GM12874 (cell line): ENCODE measurements at regions not wholly inside any gene's neighbourhood (a gene's known extent, or its start where the extent isn't known, plus 50 kb on each side); places are given as distances from the start of the nearest gene placed in this dataset.

Experiments used
- TF ChIP-seq, protein P1 (sequence below): IDR thresholded peaks from 2 replicates; pipeline ENCODE4 v1.5.1; 2011; ENCODE audit warnings: low read depth, mild to moderate bottlenecking, control low read depth, low read length, moderate library complexity; ENCODE audit not compliant: insufficient read depth

GRCh38 chr3:89606151-89606550, 498.7 kb downstream of the EPHA3 start:
- TF ChIP-seq, protein P1, sequence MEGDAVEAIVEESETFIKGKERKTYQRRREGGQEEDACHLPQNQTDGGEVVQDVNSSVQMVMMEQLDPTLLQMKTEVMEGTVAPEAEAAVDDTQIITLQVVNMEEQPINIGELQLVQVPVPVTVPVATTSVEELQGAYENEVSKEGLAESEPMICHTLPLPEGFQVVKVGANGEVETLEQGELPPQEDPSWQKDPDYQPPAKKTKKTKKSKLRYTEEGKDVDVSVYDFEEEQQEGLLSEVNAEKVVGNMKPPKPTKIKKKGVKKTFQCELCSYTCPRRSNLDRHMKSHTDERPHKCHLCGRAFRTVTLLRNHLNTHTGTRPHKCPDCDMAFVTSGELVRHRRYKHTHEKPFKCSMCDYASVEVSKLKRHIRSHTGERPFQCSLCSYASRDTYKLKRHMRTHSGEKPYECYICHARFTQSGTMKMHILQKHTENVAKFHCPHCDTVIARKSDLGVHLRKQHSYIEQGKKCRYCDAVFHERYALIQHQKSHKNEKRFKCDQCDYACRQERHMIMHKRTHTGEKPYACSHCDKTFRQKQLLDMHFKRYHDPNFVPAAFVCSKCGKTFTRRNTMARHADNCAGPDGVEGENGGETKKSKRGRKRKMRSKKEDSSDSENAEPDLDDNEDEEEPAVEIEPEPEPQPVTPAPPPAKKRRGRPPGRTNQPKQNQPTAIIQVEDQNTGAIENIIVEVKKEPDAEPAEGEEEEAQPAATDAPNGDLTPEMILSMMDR, result no peak

- TF ChIP-seq, protein P1, result no peak
Observed at GRCh38 chr3:89612027-89612426, 504.6 kb downstream of the EPHA3 start.

DNA sequence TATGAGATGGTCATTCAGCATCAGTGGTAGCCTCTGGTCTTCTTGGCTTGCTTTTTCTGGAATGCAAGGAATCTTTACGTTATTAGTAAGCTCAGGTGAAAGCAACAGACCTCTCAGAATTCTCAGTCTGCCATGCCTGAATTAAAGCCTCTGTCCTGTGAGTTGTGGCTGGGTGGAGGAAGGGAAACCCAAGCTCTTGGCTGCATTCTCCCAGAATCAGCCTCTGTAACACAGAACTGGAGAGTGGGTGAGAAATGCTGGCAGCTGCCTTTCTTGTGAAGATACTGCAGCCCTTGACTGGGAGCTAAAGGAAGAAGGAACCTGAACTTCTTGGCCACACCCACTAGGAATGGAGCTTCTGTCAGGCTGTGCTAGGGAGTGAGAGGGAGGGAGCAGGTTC, 505.8 kb downstream of the EPHA3 start:
- TF ChIP-seq, protein P1, result no peak

GRCh38 chr3:89617706-89618105, 510.3 kb downstream of the EPHA3 start:
- TF ChIP-seq, protein P1, result no peak

- TF ChIP-seq, protein P1, result no peak
Observed at GRCh38 chr3:89619263-89619662, 511.8 kb downstream of the EPHA3 start.

DNA sequence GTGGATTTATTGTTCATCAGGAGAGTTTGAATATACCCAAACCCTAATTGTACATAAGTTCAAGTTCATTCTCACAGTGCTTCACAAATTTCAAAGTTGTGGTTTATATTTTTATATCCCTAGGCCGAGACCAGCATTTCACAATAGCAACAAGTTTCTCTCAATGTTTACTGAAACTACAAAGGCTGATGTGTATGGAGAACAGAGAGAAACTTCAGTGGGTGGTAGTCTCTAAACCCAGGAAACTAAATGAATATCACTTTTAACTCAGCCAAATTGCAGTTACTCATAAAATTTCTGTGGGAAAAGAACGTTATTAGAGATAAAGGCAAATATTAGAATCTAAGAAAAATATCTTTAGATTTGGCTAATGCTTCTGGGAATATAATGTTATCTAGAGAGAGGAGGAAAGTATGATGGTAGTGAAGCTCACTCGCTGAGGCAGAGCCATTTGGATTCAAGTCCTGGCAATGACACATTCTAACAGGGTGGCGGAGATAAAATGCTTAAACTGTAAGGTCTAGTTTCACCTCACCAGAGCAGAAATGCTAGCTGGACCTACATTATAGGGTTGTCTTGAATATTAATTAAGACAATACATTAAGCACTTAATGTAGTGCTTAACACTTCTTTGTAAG, 514.8 kb downstream of the EPHA3 start:
- TF ChIP-seq, protein P1, result no peak

DNA sequence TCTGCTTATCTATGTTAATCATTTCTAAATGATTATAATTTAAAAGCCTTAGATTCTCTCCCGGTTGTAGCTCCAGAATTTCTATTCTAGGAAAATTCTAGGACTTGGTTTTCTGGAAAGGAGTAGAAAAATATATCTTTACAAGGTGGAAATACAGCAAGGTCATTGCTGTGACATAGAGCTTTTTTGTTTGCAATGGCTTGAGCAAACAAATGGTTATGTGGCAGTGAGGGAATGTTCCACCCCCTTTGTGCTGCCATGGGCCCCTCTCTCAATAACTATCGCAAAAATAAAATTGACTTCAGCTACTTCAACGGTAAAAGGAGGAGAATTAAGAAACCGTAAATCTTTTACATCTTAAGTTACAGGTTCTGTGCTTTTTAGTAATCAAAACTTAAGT, 517.1 kb downstream of the EPHA3 start:
- TF ChIP-seq, protein P1, result no peak

DNA sequence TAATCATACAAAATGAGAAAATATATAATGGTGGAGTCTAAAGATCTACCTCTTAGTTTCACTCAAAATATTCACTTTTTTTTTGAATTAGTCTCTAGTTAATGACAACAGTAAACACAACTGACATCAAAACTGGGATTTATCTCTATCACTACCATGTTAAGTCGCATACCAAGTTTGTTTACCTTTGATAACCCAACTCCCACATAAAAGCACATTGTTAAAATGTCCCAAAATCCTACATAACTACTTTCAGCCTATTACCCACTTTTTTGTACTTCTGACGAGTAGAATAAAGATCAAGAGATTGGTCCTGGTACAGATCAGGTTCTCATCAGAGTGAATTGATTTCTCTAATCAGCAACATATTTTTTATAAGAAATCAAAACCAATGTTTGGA, 518.5 kb downstream of the EPHA3 start:
- TF ChIP-seq, protein P1, result no peak
